PFSK-1 (cell line): ENCODE measurements at regions not wholly inside any gene's neighbourhood (a gene's known extent, or its start where the extent isn't known, plus 50 kb on each side); places are given as distances from the start of the nearest gene placed in this dataset.

ENCODE experiments used
- FOXP2 ChIP-seq: optimal IDR thresholded peaks from 2 replicates; pipeline ENCODE3; 2011; ENCODE audit warnings: borderline replicate concordance, control low read depth, inconsistent platforms; ENCODE audit not compliant: insufficient read depth; ENCODE audit errors: extremely low read length, extremely low read depth
- POLR2AphosphoS5 ChIP-seq: IDR thresholded peaks from 2 replicates; pipeline ENCODE4 v1.6.1; 2012; ENCODE audit warnings: low read depth, mild to moderate bottlenecking, control low read depth, low read length, moderate library complexity
- SIN3A ChIP-seq: IDR thresholded peaks from 2 replicates; pipeline ENCODE4 v1.6.1; 2012; ENCODE audit warnings: mild to moderate bottlenecking, low read length, moderate library complexity, borderline replicate concordance; ENCODE audit not compliant: insufficient read depth
- TAF1 ChIP-seq: IDR thresholded peaks from 2 replicates; pipeline ENCODE4 v1.6.1; 2012; ENCODE audit warnings: low read length, control low read depth, borderline replicate concordance; ENCODE audit not compliant: insufficient read depth
- TF ChIP-seq, protein P1 (sequence below), 2 experiments: IDR thresholded peaks; 2 replicates each; pipeline versions ENCODE4 v1.6.1 to v1.8.0; 2011 to 2012; ENCODE audit warnings: low read depth in 2 of 2, low read length in 2 of 2, control low read depth in 1 of 2, inconsistent platforms in 1 of 2, mild to moderate bottlenecking in 1 of 2, moderate library complexity in 1 of 2; ENCODE audit not compliant: insufficient read depth in 1 of 2

DNA sequence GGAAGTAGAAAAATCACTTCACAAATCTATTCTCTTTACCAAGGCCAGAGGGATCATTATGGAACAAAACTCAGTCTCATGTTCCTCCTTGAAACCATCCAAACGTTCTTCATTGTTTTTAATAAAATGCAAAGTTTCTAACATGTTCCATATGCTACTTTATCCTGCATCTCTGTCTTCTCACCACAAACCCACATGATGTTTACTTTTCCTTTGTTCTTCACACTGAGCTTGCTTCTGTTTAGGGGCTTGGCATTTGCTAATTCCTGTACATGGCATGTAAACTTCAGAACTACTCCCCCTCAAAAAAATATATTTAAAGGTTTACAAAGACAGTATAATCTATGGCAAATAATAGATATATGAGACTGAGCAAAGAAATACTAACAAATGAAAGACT is 651.4 kb downstream of the OTOL1 start:
- no peak for TF ChIP-seq FOXP2
- TF ChIP-seq SIN3A, result no peak
- TF ChIP-seq TAF1, result no peak

DNA sequence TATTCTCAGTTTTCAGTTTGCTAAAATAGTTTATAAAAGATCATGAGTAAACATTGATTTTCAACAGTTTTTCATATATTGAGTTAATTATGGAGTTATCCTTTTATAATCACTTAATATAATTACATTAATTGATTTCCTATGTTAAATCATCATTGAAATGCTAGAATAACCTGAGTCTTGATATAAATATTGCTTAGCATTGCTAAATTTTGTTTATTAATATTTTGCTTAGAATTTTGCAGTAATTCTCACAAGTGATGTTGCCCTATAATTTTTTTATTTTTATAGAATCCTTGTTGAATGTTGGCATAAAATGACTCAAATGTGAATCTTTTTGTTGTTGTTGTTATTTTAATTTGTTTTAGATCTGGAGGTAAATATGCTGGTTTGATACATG is 654.2 kb downstream of the OTOL1 start:
- no peak for TF ChIP-seq POLR2AphosphoS5
- TF ChIP-seq, protein P1, sequence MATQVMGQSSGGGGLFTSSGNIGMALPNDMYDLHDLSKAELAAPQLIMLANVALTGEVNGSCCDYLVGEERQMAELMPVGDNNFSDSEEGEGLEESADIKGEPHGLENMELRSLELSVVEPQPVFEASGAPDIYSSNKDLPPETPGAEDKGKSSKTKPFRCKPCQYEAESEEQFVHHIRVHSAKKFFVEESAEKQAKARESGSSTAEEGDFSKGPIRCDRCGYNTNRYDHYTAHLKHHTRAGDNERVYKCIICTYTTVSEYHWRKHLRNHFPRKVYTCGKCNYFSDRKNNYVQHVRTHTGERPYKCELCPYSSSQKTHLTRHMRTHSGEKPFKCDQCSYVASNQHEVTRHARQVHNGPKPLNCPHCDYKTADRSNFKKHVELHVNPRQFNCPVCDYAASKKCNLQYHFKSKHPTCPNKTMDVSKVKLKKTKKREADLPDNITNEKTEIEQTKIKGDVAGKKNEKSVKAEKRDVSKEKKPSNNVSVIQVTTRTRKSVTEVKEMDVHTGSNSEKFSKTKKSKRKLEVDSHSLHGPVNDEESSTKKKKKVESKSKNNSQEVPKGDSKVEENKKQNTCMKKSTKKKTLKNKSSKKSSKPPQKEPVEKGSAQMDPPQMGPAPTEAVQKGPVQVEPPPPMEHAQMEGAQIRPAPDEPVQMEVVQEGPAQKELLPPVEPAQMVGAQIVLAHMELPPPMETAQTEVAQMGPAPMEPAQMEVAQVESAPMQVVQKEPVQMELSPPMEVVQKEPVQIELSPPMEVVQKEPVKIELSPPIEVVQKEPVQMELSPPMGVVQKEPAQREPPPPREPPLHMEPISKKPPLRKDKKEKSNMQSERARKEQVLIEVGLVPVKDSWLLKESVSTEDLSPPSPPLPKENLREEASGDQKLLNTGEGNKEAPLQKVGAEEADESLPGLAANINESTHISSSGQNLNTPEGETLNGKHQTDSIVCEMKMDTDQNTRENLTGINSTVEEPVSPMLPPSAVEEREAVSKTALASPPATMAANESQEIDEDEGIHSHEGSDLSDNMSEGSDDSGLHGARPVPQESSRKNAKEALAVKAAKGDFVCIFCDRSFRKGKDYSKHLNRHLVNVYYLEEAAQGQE (IDR thresholded peaks at IDR 0.05; ENCODE audit: insufficient read depth in 1 of 2, low read depth in 2 of 2, low read length in 2 of 2), result no peak
- TF ChIP-seq TAF1, result no peak
- TF ChIP-seq SIN3A, result no peak
- no peak for TF ChIP-seq FOXP2

DNA sequence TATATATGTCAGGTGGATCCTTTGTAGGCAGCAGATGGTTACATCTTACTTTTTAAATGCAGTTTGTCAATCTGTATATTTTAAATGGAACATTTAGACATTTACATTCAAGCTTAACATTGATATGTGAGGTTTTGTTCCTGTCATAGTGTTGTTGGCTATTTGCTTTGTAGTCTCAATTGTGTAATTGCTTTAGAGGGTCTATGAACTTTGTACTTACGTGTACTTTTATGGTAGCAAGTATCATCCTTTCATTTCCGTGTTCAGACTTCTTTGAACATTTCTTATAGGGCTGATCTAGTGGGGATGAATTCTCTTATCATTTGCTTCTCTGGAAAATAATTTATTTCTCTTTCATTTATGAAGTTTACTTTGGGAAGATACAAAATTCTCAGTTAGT is 656.0 kb downstream of the OTOL1 start:
- TF ChIP-seq FOXP2, result no peak
- TF ChIP-seq SIN3A, result no peak
- no peak for TF ChIP-seq POLR2AphosphoS5
- TF ChIP-seq, protein P1 (IDR thresholded peaks at IDR 0.05; ENCODE audit: insufficient read depth in 1 of 2, low read depth in 2 of 2, low read length in 2 of 2), result no peak
- no peak for TF ChIP-seq TAF1

DNA sequence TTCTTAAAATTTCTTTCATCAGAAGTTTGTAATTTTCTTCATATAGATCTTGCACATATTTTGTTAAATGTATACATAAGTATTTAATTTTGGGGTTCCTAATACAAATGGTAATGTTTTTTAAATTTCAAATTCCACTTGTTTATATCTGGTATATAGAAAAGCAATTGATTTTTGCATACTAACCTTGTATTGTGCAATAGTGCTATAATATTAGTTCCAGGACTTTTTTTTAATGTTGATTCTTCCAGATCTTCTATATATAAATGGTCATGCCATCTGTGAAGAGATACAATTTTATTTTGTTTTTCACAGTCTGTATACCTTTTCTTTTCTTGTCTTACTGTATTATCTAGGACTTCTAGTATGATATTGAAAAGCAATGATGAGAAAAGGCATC is 665.0 kb downstream of the OTOL1 start:
- TF ChIP-seq TAF1 (no peak), POLR2AphosphoS5 (no peak), SIN3A (no peak), FOXP2 (no peak)
- TF ChIP-seq, protein P1 (IDR thresholded peaks at IDR 0.05; ENCODE audit: insufficient read depth in 1 of 2, low read depth in 2 of 2, low read length in 2 of 2), result no peak

DNA sequence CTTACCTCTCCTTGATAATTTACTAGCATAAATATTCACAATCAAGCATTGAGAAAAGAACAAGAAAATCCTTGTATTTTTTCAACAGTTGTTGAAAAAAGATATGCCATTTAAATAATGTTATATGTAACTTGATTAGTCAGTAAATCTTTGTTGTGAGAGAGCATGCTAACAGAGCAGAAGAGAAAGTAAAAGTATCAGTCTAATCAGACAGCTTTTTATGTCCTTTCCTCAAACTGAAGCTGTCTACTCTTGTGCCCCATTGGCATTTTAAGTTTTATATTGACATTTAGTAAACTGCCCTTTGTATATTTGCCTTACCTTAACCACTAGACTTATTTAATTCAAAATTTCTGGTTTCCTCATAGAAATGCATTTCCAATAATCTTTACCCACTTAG is 668.7 kb downstream of the OTOL1 start:
- no peak for TF ChIP-seq TAF1
- no peak for TF ChIP-seq FOXP2
- no peak for TF ChIP-seq POLR2AphosphoS5
- TF ChIP-seq SIN3A, result no peak
- TF ChIP-seq, protein P1 (IDR thresholded peaks at IDR 0.05; ENCODE audit: insufficient read depth in 1 of 2, low read depth in 2 of 2, low read length in 2 of 2), result no peak
